GM21717 (cell line): ENCODE measurements at regions not wholly inside any gene's neighbourhood (a gene's known extent, or its start where the extent isn't known, plus 50 kb on each side); places are given as distances from the start of the nearest gene placed in this dataset.

Experiments used
- ATAC-seq: cut with Tn5 transposase; IDR thresholded peaks from one replicate; pipeline ENCODE4 v1.9.1; 2021; ENCODE audit warnings: mild to moderate bottlenecking, moderate library complexity; ENCODE audit not compliant: unreplicated experiment

DNA sequence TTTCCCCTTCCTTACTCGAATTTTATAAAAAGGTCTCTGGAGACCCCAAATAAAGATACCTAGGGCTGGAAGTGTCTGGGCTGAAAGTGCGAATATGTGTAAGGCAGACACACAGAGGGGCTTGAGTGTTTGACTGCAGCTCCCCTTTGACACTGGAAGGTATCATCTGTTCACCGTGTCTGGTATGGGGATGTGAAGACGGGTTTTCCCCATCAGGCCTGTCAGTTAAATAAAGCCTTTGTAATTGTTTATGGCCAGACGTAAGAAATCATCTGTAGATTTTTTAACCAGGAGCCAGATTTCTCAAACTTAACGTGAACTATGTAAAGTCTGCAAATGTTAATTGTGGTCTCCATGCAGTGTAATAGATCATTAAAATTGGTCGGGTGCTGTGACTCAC is 1173.4 kb downstream of the AMY1C start:
- no peak for ATAC-seq

- ATAC-seq = no peak
Measured at GRCh38 chr1:104929280-104929679, 1179.6 kb downstream of the AMY1C start.

DNA sequence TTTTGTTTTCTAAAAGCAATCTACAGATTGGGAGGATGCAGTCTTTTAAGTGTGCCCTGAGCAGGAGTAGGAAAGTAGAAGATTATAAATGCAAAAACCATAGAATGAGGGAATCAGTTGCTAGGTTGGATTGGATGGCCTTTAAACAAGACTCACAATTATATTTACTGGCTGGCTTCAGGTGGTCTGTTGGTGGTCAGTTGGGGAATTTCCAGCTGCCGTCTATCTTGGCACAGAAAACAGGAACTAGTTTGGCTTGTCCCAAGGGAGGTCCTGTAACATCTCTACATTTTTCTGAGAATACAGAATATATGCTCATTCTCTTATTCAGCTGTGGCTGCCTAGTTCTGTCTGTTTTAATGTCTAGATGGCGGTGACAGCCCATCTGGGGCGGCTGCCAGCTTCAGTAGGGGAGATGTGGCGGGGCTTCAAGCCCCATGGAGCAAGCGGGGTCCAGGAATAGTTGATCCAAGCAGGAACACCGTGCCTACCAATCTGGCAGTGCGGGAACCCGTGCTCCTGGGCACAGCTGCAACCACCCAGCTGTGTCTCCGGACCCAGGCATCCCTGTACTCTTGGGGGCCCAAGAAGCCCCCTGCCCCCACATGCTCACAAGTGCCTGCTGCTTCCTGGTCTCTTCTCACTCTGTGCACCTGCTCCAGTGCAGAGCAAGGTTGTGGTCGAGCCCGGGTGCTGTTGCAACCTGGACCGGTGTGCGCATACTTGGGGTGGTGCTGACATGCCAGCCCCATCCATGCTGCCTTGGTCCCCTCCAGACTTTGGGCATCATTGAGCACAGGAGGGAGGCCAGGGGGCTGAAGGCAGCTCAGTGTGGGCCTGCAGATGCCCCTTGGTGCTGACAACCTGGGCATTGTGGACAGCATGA is 1182.6 kb downstream of the AMY1C start:
- no peak for ATAC-seq

- ATAC-seq = no peak
Measured at GRCh38 chr1:104932949-104933679, 1183.4 kb downstream of the AMY1C start.

- ATAC-seq = no peak
Measured at GRCh38 chr1:104933846-104934245, 1184.1 kb downstream of the AMY1C start.

- no peak for ATAC-seq
Measured at GRCh38 chr1:104945406-104945805, 1195.7 kb downstream of the AMY1C start.

DNA sequence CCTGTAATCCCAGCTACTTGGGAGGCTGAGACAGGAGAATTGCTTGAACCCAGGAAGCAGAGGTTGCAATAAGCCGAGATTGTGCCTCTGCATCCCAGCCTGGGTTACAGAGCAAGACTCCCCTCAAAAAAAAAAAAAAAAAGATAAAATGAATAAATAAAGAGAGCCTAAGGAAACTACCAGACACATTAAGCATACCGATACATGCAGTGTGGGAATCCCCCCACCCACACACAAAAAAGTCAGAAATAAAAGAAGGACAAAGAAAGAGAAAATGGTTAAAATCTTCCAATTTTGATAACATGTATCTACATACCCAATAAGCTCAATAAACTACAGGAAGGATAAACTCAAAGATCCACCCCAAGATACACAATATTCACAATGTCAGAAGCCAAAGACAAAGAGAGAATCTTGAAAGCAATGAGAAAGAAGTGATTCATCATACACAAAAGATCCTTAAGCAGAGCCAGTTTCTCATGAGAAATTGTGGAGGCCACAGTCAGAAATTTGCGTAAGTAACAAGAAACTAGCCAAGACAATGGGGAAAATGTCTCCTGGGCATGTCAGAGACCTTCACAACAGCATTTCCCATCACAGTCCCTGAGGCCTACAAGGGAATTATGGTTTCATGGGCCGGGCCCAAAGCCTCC is 1197.0 kb downstream of the AMY1C start:
- no peak for ATAC-seq

DNA sequence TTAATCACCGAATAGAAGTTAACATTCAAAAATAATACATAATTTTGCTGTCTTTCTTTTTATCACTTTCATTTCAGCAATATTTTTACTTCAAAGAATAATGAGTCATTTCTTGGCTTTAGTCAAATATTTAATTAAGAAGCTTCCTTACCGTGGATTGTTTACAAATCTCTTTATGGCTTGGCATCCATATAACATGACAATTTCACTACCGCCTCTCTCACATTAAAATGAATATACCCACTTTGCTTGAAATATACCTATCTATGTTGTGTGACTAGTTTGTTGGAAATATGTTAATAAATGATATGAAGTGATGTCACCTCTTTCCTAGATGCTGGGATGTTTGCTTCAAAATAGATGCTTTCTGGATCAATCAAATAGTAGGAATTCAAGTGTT is 1203.9 kb downstream of the AMY1C start:
- no peak for ATAC-seq

DNA sequence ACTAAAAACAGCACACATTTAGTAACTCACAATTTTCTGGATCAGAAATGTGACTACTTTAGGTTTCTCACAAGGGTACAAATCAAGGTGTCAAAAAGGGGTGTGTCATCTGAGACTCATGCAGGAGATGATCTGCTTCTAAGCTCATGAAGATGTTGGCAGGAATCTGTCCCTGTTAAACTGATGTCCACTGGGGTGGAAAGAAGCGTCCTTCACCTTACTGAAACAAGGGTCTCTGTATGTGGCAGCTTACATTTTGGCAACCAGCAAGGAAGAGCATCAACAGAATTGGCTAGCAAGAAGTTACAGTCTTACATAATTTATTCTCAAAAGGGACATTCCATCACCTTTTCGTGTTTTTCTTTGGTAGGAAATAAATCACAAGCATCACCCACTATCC is 1223.8 kb downstream of the AMY1C start:
- ATAC-seq = no peak

GRCh38 chr1:104979651-104980050 is 1230.0 kb downstream of the AMY1C start:
- ATAC-seq = no peak

- peak; percentile 98 for ATAC-seq
Measured at GRCh38 chr1:104987210-104987609, 1237.5 kb downstream of the AMY1C start.

DNA sequence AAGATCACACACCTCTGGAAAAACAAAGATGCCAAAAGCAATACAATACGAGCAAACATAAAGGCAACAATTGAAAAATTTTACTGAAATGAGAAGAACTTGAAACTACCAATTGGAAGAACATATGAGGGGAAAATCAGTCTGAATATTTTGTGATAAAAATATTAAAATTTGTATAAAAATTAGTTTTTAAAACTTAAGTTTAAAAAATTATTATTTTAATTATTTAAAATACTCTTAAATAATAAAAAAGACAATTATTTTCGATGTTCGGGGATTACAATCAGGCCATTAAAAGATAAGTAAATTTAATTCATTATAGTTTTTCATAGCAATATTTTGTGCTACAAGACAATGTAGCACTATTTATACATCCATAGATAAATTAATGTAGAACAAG is 1239.3 kb downstream of the AMY1C start:
- ATAC-seq = no peak

DNA sequence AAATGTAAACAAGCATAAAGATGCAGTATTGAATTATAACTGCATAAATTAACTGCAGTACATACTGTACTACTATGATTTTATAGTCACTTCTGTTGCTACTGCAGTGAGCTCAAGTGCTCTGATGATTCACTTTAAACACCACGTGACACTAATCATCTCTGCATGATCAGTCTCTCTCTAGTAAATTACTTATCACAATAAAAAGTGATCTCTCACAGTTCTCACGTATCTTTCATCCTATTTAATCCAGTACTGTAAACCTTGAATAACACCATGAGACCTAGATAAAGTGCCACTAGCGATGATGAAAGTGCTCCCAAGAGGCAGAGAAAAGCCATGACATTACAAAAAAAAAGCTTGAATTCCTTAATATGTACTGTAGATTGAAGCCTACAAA is 1242.0 kb downstream of the AMY1C start:
- ATAC-seq = no peak

- no peak for ATAC-seq
Measured at GRCh38 chr1:105000793-105001192, 1251.1 kb downstream of the AMY1C start.

DNA sequence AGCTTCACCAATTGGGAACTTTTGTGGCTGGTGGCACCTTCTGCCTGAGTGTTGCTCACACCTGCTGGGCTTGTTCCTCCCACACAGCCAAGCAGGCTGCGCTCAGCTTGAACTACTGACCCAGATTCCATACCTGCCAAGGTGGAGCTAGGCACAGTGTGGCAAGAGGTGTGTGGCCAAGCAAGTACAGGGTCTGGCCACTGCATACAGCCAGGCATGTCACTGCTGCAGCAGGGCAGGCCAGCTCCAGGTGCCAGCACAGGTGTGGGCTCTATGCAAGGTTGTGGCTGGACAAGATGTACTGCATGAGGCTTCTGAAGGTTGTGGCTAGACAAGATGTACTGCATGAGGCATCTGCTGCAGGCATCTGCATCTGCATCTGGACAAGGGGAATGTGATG is 1254.8 kb downstream of the AMY1C start:
- ATAC-seq = no peak

GRCh38 chr1:105005594-105006195 is 1256.0 kb downstream of the AMY1C start:
- ATAC-seq = no peak

- no peak for ATAC-seq
Measured at GRCh38 chr1:105017587-105017986, 1267.9 kb downstream of the AMY1C start.

GRCh38 chr1:105023719-105024118 is 1274.0 kb downstream of the AMY1C start:
- no peak for ATAC-seq

DNA sequence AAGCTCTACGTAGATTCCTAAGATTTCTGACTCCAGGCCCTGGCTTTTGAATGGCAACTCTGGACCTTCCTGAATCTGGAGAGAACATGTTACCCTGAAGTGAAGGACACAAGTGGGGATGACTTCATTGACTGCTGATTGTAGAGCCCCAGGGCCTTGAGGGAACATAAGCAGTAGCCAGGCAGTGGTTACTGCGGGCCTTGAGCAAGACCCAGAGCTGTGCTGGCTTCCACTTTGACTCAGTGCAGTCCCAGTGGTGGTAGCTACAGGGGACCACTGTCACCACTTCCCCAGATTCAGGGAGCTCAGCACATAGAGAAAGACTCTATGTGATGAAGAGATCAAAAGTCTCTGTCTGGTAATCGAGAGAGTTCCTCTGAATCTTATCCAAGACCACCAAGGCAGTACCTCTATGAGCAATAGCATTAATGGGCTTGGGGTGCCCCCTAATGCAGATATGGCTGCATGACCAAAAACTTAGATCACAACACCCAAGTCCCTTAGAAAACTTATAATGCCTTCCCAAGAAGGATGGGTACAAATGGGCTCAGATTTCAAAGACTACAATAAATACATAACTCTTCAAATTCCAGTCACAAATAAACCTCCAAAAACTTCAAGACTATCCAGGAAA is 1278.3 kb downstream of the AMY1C start:
- ATAC-seq = no peak

DNA sequence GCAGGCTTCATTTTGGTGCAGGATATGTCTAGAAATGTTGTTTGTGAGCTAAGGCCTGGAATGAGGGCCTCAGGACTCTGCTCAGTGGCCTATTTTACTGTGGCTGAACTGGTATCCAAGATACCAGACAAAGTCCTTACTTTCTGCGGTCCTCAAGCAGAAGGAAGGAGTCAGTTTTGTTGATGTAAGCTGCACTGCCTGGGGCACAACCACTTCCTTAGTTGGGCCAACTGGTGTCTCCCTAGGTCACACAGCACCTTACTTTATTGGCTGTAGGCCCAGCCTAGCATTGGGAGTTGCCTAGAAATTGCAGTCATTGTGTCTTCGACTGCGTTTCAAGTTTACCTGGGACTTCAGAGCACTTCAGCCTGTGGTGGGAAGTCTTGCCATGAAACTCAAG is 1322.7 kb downstream of the AMY1C start:
- no peak for ATAC-seq

DNA sequence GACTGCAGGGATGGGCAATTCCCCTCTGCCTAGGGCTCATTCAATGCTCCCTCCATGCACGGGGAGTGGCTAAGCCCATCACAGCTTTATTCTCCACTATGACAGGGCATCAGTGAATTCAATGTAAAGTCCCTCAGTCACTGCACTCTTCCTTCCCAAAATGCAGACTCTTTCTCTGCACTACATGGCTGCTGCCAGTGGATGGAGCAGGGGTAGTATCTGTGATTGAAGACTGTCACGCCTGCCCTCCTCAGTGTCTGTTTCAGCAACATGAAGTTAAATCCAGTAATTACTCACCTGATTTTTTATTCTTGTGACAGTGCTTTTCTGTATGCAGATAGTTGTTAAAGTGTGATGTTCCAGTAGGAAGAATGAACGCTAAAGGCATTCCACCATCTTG is 1323.2 kb downstream of the AMY1C start:
- no peak for ATAC-seq
